ENCODE measurements at regions not wholly inside any gene's neighbourhood (a gene's known extent, or its start where the extent isn't known, plus 50 kb on each side); places are given as distances from the start of the nearest gene placed in this dataset.

GRCh38 chr17:53891726-53892125 lies 69.0 kb downstream of the KIF2B start:
- Histone ChIP-seq H3K36me3 (no peaks in the 10 kb centered on the region), H3K4me1 (no peaks in the 10 kb centered on the region), H3K27me3 (no peaks in the 10 kb centered on the region), H3K4me3 (no peak overlapping the region), H3K9me3 (no peaks in the 10 kb centered on the region), H3K27ac (no peak overlapping the region)
- DNase-seq: no peak
- intact Hi-C loops (cut with DNase I; ENCODE audit: low total_unique reads): no loop called here
- TF ChIP-seq POLR2A (IDR thresholded peaks at IDR 0.05) (no peak), CTCF (IDR thresholded peaks at IDR 0.05) (no peak)

- Histone ChIP-seq H3K4me1 (no peaks in the 10 kb centered on the region), H3K27me3 (no peaks in the 10 kb centered on the region), H3K9me3 (no peaks in the 10 kb centered on the region), H3K27ac (no peak overlapping the region), H3K4me3 (no peak overlapping the region), H3K36me3 (no peaks in the 10 kb centered on the region)
- DNase-seq: no peak
- intact Hi-C loops (cut with DNase I; ENCODE audit: low total_unique reads): no loop called here
- TF ChIP-seq CTCF (IDR thresholded peaks at IDR 0.05) (no peak), POLR2A (IDR thresholded peaks at IDR 0.05) (no peak)
Observed at GRCh38 chr17:53892222-53892621, 69.5 kb downstream of the KIF2B start.

DNA sequence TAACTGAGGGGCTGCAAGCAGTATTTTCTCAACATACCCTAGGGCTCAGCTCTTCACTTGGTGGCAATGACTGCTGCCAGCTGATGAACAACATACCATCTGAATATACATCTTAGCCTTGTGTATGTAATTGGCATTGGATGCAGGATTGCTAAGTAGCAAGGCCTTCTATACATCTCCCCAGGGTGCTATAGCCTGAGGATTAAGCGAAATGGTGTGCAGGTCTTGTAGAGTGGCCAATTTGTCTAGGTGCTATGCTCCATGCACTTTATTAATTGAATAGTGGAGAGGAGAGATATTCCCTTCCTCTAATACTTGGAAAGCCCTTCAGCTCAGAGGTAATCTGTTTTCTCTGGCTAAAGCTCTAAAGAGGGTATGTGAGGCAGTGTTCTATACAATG lies 71.9 kb downstream of the KIF2B start:
- no peaks in the 10 kb centered on the region for H3K36me3 ChIP-seq
- H3K4me1 ChIP-seq: no peaks in the 10 kb centered on the region
- intact Hi-C loops (cut with DNase I; ENCODE audit: low total_unique reads): no loop called here
- no peaks in the 10 kb centered on the region for H3K9me3 ChIP-seq
- H3K27ac ChIP-seq: no peak overlapping the region
- DNase-seq: no peak
- TF ChIP-seq CTCF (IDR thresholded peaks at IDR 0.05) (no peak), POLR2A (IDR thresholded peaks at IDR 0.05) (no peak)
- H3K27me3 ChIP-seq: no peaks in the 10 kb centered on the region
- no peak overlapping the region for H3K4me3 ChIP-seq

GRCh38 chr17:53896047-53896446 lies 73.3 kb downstream of the KIF2B start:
- TF ChIP-seq POLR2A (IDR thresholded peaks at IDR 0.05) (no peak), CTCF (IDR thresholded peaks at IDR 0.05) (no peak)
- H3K36me3 ChIP-seq: no peaks in the 10 kb centered on the region
- no peak overlapping the region for H3K27ac ChIP-seq
- H3K4me1 ChIP-seq: no peaks in the 10 kb centered on the region
- no peak for DNase-seq
- H3K27me3 ChIP-seq: no peaks in the 10 kb centered on the region
- no peaks in the 10 kb centered on the region for H3K9me3 ChIP-seq
- intact Hi-C loops (cut with DNase I; ENCODE audit: low total_unique reads): no loop called here
- H3K4me3 ChIP-seq: no peak overlapping the region

GRCh38 chr17:53900951-53901350 lies 78.2 kb downstream of the KIF2B start:
- H3K4me1 ChIP-seq: no peaks in the 10 kb centered on the region
- H3K27me3 ChIP-seq: no peaks in the 10 kb centered on the region
- intact Hi-C loops (cut with DNase I; ENCODE audit: low total_unique reads): no loop called here
- no peaks in the 10 kb centered on the region for H3K9me3 ChIP-seq
- no peak overlapping the region for H3K27ac ChIP-seq
- DNase-seq: no peak
- TF ChIP-seq CTCF (IDR thresholded peaks at IDR 0.05) (no peak), POLR2A (IDR thresholded peaks at IDR 0.05) (no peak)
- H3K36me3 ChIP-seq: no peaks in the 10 kb centered on the region
- H3K4me3 ChIP-seq: no peak overlapping the region

Data from uterus (tissue), 3 donors.